MM.1S (cell line): ENCODE measurements at regions not wholly inside any gene's neighbourhood (a gene's known extent, or its start where the extent isn't known, plus 50 kb on each side); places are given as distances from the start of the nearest gene placed in this dataset.

Experiments used
- CTCF ChIP-seq: fragments of 300-600 bp; sonication (generic); IDR thresholded peaks from 2 replicates; pipeline ENCODE4 v1.5.1; 2016; ENCODE audit warnings: antibody characterized with exemption, low read length, mixed read lengths
- EZH2 ChIP-seq: fragments of 300-600 bp; sonication (generic); optimal IDR thresholded peaks from 2 replicates; pipeline ENCODE3; 2017; ENCODE audit warnings: low read depth, mild to moderate bottlenecking, antibody characterized with exemption, low read length, mixed read lengths
- EZH2phosphoT487 ChIP-seq: fragments of 300-600 bp; sonication (generic); IDR thresholded peaks from 2 replicates; pipeline ENCODE4 v1.6.1; 2018; ENCODE audit warnings: antibody characterized with exemption, low read length

GRCh38 chr16:48052731-48053417, 102.9 kb downstream of the ABCC12 start:
- TF ChIP-seq CTCF, result no peak
- TF ChIP-seq EZH2phosphoT487, result no peak
- TF ChIP-seq EZH2, result no peak
